Endothelial cell of umbilical vein (primary cell): ENCODE measurements at regions not wholly inside any gene's neighbourhood (a gene's known extent, or its start where the extent isn't known, plus 50 kb on each side); places are given as distances from the start of the nearest gene placed in this dataset.

Experiments used
- EZH2 ChIP-seq: IDR thresholded peaks from 2 replicates; pipeline ENCODE4 v1.6.1; 2012; ENCODE audit warnings: borderline replicate concordance, low read depth, mild to moderate bottlenecking, moderate library complexity, low read length, inconsistent platforms; ENCODE audit not compliant: severe bottlenecking
- GATA2 ChIP-seq: IDR thresholded peaks from 2 replicates; pipeline ENCODE4 v1.7.0; 2011; ENCODE audit warnings: low read depth, mild to moderate bottlenecking, moderate library complexity, mixed read lengths, low read length; ENCODE audit not compliant: insufficient read length, insufficient read depth
- POLR2AphosphoS5 ChIP-seq: IDR thresholded peaks from 2 replicates; pipeline ENCODE4 v1.6.1; 2012; ENCODE audit warnings: low read depth, mild to moderate bottlenecking, control low read depth, low read length, moderate library complexity; ENCODE audit not compliant: insufficient read depth
- TF ChIP-seq, protein P1 (sequence below), 2 donors: IDR thresholded peaks; 1 replicate in 1 of 2; 2 replicates in 1 of 2; pipeline ENCODE4 v1.5.1; 2011; ENCODE audit warnings: low read length in 2 of 2, mild to moderate bottlenecking in 2 of 2, moderate library complexity in 2 of 2, control low read depth in 1 of 2, inconsistent platforms in 1 of 2, low read depth in 1 of 2; ENCODE audit not compliant: insufficient read depth in 1 of 2; ENCODE audit errors: extremely low read depth in 1 of 2

- TF ChIP-seq, protein P1, sequence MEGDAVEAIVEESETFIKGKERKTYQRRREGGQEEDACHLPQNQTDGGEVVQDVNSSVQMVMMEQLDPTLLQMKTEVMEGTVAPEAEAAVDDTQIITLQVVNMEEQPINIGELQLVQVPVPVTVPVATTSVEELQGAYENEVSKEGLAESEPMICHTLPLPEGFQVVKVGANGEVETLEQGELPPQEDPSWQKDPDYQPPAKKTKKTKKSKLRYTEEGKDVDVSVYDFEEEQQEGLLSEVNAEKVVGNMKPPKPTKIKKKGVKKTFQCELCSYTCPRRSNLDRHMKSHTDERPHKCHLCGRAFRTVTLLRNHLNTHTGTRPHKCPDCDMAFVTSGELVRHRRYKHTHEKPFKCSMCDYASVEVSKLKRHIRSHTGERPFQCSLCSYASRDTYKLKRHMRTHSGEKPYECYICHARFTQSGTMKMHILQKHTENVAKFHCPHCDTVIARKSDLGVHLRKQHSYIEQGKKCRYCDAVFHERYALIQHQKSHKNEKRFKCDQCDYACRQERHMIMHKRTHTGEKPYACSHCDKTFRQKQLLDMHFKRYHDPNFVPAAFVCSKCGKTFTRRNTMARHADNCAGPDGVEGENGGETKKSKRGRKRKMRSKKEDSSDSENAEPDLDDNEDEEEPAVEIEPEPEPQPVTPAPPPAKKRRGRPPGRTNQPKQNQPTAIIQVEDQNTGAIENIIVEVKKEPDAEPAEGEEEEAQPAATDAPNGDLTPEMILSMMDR (IDR thresholded peaks at IDR 0.05; ENCODE audit: extremely low read depth in 1 of 2, insufficient read depth in 1 of 2, low read depth in 1 of 2, low read length in 2 of 2), result no peak
- no peak for TF ChIP-seq POLR2AphosphoS5
- TF ChIP-seq EZH2, result no peak
- no peak for TF ChIP-seq GATA2
Measured at GRCh38 chr7:111653846-111654245, 91.6 kb upstream of the IMMP2L start.
